Body of pancreas (tissue), 4 donors: ENCODE measurements at regions not wholly inside any gene's neighbourhood (a gene's known extent, or its start where the extent isn't known, plus 50 kb on each side); places are given as distances from the start of the nearest gene placed in this dataset.

Experiments
- CTCF ChIP-seq, 7 experiments: fragments of 450-650 bp in 4 of 7; fragments of 200-600 bp in 3 of 7; sonication (generic) in 3 of 7; IDR thresholded peaks; one replicate each; pipeline ENCODE4 v1.5.1; 2016 to 2019; ENCODE audit warnings: antibody characterized with exemption in 7 of 7
- POLR2A ChIP-seq, 3 donors: fragments of 450-650 bp; IDR thresholded peaks; one replicate each; pipeline ENCODE4 v1.6.1; 2016; ENCODE audit warnings: antibody characterized with exemption in 3 of 3, mild to moderate bottlenecking in 2 of 3

- no peak for TF ChIP-seq CTCF (IDR thresholded peaks at IDR 0.05)
- TF ChIP-seq POLR2A (IDR thresholded peaks at IDR 0.05) = no peak
Observed at GRCh38 chr22:49503896-49504521, 323.7 kb downstream of the BRD1 start.
